Activated B cell treated with CpG ODN at 0.5 μM for 24 hours (primary cell): ENCODE measurements at regions not wholly inside any gene's neighbourhood (a gene's known extent, or its start where the extent isn't known, plus 50 kb on each side); places are given as distances from the start of the nearest gene placed in this dataset.

Experiments used
- ATAC-seq: fragments of 200-7000 bp; cut with Tn5 transposase; one replicate; pipeline ENCODE4 v1.10.0; 2021; ENCODE audit warnings: low read depth, mild to moderate bottlenecking, moderate library complexity
- CTCF ChIA-PET: fragments of 350-600 bp; sonication (Branson Sonifier 250); formaldehyde crosslinking; loops from one replicate; lab custom pipeline; 2021; ENCODE audit warnings: antibody characterized with exemption; lab: Charles Lee
- POLR2A ChIA-PET: fragments of 350-600 bp; sonication (Branson Sonifier 250); formaldehyde crosslinking; loops from one replicate; lab custom pipeline; 2021; ENCODE audit warnings: antibody characterized with exemption; lab: Charles Lee
- DNase-seq: peaks from one replicate; pipeline ENCODE4 v3.0.0; 2022
- H3K27ac Mint-ChIP-seq: one replicate; pipeline ENCODE4 v1.8.0; 2020; ENCODE audit warnings: mixed read lengths
- H3K27me3 Mint-ChIP-seq: one replicate; pipeline ENCODE4 v1.8.0; 2021; ENCODE audit warnings: mixed read lengths
- H3K36me3 Mint-ChIP-seq: one replicate; pipeline ENCODE4 v1.8.0; 2021; ENCODE audit warnings: low read depth, mixed read lengths
- H3K4me1 Mint-ChIP-seq: one replicate; pipeline ENCODE4 v1.8.0; 2021; ENCODE audit warnings: mixed read lengths
- H3K4me3 Mint-ChIP-seq: one replicate; pipeline ENCODE4 v1.8.0; 2020; ENCODE audit warnings: mild to moderate bottlenecking, mixed read lengths
- H3K9me3 Mint-ChIP-seq: one replicate; pipeline ENCODE4 v1.8.0; 2020; ENCODE audit warnings: mixed read lengths
- intact Hi-C: fragments of 100-400 bp; cut with micrococcal nuclease; formaldehyde crosslinking; loops from one replicate; pipeline ENCODE4 v1.15.1; 2024
- TF ChIP-seq, protein P1 (sequence below): fragments of 200-600 bp; IDR thresholded peaks from one replicate; pipeline ENCODE4 v1.8.0; 2022; ENCODE audit warnings: antibody characterized with exemption, mild to moderate bottlenecking

DNA sequence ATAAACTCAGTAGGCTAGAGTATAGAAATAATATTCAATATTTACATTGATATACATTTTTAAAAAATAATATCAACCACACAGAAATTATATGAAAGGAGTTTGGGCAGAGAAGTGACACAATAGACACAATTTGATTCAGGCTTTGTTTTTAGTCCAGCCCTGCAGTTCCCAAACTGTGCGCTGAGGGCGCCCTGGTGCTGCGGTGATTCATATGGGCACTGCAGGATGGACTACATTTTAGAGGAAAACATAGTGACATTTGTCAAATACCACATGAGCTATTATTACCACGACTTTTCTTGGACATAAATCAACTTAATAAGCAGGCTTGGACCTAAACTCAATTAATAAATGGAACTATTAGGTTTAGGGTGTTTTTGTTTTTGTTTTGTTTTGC, 364.3 kb upstream of the ID4 start:
- Mint-ChIP-seq H3K9me3 (peaks cover 4% of the 10 kb centered on the region), H3K27me3 (no peaks in the 10 kb centered on the region), H3K4me3 (no peak overlapping the region), H3K4me1 (no peaks in the 10 kb centered on the region), H3K27ac (no peak overlapping the region), H3K36me3 (no peaks in the 10 kb centered on the region)
- TF ChIP-seq, protein P1, sequence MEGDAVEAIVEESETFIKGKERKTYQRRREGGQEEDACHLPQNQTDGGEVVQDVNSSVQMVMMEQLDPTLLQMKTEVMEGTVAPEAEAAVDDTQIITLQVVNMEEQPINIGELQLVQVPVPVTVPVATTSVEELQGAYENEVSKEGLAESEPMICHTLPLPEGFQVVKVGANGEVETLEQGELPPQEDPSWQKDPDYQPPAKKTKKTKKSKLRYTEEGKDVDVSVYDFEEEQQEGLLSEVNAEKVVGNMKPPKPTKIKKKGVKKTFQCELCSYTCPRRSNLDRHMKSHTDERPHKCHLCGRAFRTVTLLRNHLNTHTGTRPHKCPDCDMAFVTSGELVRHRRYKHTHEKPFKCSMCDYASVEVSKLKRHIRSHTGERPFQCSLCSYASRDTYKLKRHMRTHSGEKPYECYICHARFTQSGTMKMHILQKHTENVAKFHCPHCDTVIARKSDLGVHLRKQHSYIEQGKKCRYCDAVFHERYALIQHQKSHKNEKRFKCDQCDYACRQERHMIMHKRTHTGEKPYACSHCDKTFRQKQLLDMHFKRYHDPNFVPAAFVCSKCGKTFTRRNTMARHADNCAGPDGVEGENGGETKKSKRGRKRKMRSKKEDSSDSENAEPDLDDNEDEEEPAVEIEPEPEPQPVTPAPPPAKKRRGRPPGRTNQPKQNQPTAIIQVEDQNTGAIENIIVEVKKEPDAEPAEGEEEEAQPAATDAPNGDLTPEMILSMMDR: no peak
- intact Hi-C loops: no loop called here
- DNase-seq: no peak
- POLR2A ChIA-PET: no interaction called here
- ATAC-seq: no peak
- CTCF ChIA-PET: no interaction called here

GRCh38 chr6:19477563-19477962, 359.6 kb upstream of the ID4 start:
- TF ChIP-seq, protein P1: no peak
- ATAC-seq (no peak), DNase-seq (no peak)
- H3K27me3 Mint-ChIP-seq: no peaks in the 10 kb centered on the region
- intact Hi-C loops: no loop called here
- no peaks in the 10 kb centered on the region for H3K36me3 Mint-ChIP-seq
- POLR2A ChIA-PET: no interaction called here
- CTCF ChIA-PET: no interaction called here
- peaks cover 5% of the 10 kb centered on the region for H3K9me3 Mint-ChIP-seq
- no peak overlapping the region for H3K4me3 Mint-ChIP-seq
- H3K27ac Mint-ChIP-seq: no peak overlapping the region
- no peaks in the 10 kb centered on the region for H3K4me1 Mint-ChIP-seq

DNA sequence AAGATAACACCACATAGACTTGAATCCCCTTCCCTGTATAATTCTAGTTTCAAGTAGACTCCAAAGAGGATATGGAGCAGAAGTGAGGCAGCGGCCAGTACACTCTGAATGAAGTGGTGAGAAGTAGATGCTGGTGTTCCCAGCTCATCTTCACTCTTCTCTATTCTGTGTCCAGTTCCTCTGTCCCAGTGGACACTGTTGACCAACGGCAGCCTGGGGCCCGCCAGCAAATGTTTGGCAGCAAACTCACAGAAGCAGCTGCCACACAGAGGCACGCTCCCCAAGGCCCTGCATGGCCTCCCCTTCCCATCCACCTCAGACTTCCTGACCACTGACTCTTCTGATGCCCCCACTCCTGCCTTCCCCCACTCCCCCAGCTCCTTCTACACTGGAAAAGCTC, 358.9 kb upstream of the ID4 start:
- Mint-ChIP-seq H3K27ac (no peak overlapping the region), H3K4me3 (no peak overlapping the region), H3K27me3 (no peaks in the 10 kb centered on the region), H3K9me3 (peaks cover 7% of the 10 kb centered on the region), H3K4me1 (no peaks in the 10 kb centered on the region), H3K36me3 (no peaks in the 10 kb centered on the region)
- CTCF ChIA-PET: no interaction called here
- POLR2A ChIA-PET: no interaction called here
- DNase-seq (no peak), ATAC-seq (no peak)
- TF ChIP-seq, protein P1: no peak
- intact Hi-C loops: no loop called here

DNA sequence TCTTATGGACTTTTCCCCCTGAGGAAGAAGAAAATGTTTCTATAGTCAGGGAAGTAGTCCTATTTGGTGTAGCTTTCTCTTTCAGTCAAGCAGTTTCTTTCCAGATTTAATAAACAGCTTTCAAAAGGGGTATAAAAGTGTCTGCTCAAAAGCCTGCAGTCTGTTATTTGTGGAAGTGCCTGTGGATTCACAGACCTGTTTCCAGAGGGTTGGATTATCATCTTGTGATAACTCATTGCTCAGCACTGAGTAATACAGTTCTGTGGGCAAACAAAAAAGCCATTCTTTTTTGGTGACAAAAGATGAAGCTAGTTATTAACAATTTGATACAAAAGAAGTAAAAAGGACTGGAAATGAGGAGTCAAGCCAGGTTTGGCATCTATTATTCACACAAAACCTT, 358.2 kb upstream of the ID4 start:
- TF ChIP-seq, protein P1: no peak
- CTCF ChIA-PET: no interaction called here
- H3K4me1 Mint-ChIP-seq: no peaks in the 10 kb centered on the region
- intact Hi-C loops: no loop called here
- peaks cover 7% of the 10 kb centered on the region for H3K9me3 Mint-ChIP-seq
- H3K27me3 Mint-ChIP-seq: no peaks in the 10 kb centered on the region
- no peak for DNase-seq
- H3K4me3 Mint-ChIP-seq: no peak overlapping the region
- no peak overlapping the region for H3K27ac Mint-ChIP-seq
- ATAC-seq: no peak
- POLR2A ChIA-PET: no interaction called here
- H3K36me3 Mint-ChIP-seq: no peaks in the 10 kb centered on the region

- intact Hi-C loops: no loop called here
Observed at GRCh38 chr6:19479551-19479950, 357.6 kb upstream of the ID4 start.

More at GRCh38 chr6:19479551-19479950, 357.6 kb upstream of the ID4 start:
- ChIA-PET POLR2A (no interaction called here), CTCF (no interaction called here)
- no peak overlapping the region for H3K4me3 Mint-ChIP-seq
- DNase-seq (no peak), ATAC-seq (no peak)
- TF ChIP-seq, protein P1: no peak
- no peaks in the 10 kb centered on the region for H3K4me1 Mint-ChIP-seq
- H3K9me3 Mint-ChIP-seq: peaks cover 9% of the 10 kb centered on the region
- H3K27me3 Mint-ChIP-seq: no peaks in the 10 kb centered on the region
- no peak overlapping the region for H3K27ac Mint-ChIP-seq
- H3K36me3 Mint-ChIP-seq: no peaks in the 10 kb centered on the region
